ENCODE measurements at regions not wholly inside any gene's neighbourhood (a gene's known extent, or its start where the extent isn't known, plus 50 kb on each side); places are given as distances from the start of the nearest gene placed in this dataset.
"Not testable (repeated sequence)": the region's sequence is repeated elsewhere in the genome, so short reads cannot be mapped to it uniquely, and the experiment has no call there.

DNA sequence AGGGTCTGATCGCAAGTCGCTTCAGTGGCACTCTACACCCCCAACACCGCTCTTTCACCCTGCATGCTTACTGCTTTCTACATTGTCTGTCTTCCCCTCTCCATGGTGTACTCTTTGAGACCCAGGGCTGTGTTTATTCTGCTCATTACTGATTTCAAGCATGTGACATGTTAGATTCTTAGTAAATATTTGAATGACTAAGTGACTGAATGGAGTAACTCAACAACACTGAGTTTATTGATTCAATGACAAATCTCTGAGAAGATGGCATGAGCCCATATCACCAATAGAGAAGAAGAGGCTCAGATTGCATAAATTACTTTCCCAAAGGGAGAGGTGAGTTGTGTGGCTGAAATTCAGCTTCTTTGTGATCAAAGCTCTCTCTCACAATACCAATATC lies 89.7 kb upstream of the OSMR start:
- DNase-seq, result no peak

DNA sequence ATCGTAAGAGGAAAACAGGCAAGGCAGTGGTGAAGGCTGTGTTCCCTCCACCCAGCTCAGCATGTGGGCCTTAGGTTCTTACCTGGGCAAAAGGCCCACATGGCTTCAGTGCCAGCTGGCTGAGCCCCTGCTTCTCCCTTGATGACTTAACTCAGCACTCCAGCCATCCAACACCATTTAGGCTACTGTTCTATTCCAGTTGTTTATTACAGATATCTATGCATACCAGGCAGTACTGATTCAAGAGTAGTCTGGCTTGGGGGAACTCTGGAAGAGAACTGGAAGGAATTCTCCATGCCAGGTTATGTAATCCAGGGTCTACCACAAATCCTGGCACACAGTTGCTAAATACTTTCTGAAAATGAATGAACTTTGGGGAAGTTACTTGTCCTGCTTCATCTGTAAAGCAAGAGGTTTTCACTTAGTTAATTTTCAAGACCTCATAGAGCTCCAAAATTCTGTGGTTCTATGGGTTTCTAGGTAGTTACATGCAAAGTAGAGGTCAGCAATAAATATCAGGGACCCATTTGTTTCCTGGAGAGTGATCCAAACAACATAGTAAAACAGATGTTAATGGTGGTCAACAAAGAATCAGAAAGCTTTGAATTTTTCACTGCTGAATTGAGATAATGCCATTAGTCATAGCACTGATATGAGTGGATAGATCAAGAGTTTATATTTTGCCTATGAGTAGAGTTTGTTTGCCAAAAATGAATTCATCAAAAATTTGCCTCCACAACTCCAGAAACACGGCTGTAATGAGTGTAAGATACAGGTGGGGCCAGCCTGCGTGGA lies 88.2 kb upstream of the OSMR start:
- DNase-seq, result no peak

DNA sequence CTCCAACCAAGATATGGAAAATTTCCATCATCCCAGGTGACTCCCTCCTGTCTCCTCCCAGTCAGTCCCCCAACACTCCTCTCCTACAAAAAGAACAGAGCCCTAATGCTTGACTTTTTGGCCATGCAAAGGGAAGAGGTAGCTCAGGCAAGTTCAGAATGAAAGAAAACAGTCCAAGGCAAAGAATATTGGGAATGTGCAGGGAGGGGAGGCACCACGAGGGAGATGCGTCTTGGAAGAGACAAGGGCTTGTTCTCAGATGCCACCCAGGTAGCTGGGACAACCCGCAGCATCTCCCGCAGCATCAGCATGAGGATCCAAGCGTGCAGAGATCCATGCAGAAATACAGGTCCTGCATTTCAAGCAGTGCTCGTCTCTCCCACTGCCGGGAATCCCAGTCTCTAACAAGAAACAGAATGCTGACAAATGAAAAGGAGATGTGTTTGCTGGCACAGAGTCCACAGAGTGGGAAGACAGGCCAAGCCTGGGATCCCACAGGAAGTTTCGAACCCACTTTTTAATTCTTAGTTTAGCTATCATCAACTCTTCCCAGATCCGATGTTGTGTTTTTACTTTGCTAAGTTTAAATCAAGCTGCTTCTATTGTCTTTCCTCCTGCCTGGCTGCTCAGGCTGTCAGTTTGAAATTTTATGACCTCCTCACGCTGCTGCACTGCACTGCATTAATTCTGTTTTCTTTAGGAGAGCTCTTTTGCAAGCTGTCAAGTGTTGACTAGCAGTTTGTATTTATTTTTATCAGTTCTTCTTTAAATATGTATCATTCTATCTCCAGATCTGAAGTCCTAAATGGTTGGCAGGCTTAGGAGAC lies 86.8 kb upstream of the OSMR start:
- no peak for DNase-seq

DNA sequence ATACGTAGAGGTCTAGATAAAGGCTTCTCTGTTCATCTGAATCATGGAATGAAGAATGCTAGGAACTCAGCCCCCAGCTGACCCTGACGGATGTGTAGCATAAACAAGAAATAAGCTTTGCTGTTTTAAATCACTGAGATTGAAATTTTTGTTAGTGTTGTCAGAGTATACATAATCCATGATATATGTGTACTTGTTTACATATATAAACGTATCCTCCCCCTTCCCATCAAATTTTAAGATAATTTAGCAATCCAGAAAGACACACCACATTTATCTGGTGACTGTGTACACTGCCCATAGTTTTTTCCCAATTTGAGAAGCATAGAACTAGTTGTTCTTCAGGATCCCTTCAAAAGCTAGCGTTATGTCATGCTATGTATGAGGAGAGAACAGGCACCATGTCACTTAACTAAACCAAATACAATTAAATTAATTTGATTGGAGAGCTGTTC lies 80.8 kb upstream of the OSMR start:
- peak; percentile 17 for DNase-seq

DNA sequence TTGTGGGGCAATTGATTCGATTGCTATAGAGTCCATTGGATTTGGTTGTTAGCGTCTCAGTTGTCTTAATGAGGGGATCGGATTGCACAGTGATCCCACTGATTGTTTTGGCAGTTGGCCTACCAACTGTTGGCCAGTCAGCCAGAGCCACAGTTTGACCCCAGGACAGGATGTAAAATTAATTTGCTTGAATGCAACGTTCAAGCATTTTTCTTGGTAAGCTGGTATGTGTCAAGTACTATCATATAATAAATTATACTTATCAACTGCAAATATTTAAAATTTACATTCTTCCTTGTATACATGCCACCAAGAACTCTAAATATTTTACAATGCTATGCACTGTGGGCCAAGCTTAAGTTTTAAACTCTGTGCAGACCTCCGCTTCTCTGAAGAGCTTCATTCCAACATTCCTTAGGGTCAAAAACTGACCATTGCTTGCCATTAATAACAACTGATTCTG lies 80.4 kb upstream of the OSMR start:
- DNase-seq, result no peak

DNA sequence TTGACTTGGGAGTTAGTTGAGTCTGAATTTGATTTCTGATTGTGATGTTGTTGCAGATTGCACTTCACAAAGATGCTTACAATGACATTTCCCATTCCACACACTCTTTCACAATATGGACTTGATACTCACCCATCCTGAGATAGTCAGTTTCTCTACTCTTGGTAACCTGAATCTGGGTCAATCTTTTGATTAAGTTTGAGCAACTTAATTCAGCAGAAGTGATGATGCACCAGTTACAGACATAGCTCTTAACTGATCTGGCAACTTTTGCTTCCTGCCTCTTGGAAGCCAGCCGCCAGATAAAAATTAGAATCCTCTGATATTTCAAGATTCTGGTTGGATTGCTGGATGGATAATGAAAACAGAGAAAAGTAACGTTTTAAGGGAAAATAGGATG lies 79.7 kb upstream of the OSMR start:
- DNase-seq, result no peak

DNA sequence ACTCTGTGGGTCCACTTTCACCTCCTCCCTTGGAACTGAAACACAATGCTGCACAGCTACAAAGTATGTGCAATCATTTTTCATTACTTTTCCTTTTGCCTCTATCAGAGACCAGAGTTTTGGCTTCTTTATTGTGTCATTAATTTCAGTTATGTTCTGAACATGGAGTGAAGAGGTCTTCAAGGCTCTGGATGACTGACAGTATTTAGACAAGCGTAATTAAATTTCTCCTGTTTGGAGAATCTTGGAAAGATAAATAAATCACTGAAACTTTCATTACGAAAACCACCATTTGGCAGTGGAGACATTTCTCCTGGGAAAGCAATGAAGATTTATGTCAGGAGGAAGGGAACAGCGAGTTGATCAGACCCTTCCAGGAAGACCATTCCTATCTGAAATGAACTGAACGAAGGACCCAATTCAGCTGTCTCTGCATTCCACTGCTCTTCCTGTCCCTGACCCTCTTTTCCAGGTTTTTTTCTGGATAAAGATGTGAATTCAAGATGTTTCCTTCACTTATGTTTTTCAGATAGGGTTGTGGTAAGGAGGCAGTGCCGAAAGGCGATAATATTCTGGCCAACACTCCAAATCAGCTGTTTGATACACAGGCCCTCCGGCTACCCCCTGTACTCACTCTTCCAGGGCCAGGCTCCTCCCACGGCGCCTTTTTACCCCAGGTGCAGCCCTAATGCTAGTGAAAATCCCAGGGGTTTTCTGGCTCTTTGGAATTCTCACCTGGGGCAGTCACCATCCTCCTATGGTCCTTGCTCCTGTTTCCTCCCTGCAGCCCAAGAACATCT lies 77.2 kb upstream of the OSMR start:
- no peak for DNase-seq

DNA sequence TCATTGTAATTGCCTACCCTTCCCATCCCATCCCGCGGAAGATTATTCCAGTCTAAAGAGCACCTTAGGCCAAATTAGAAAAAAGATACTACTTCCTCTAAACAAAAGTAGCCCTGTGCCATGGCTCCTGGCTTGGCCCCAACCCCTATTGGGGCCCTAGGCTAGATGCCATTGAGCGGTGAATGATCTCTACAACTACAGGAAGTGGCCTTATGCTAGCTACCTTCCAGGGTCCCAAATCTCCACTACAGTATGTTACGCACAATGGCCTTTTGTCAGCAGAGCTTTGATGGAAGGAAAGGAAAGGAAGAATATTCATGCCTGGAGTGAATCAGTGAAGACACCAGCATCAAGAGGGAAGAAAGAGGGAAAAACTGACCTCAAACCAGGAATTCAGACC lies 73.3 kb upstream of the OSMR start:
- no peak for DNase-seq

DNA sequence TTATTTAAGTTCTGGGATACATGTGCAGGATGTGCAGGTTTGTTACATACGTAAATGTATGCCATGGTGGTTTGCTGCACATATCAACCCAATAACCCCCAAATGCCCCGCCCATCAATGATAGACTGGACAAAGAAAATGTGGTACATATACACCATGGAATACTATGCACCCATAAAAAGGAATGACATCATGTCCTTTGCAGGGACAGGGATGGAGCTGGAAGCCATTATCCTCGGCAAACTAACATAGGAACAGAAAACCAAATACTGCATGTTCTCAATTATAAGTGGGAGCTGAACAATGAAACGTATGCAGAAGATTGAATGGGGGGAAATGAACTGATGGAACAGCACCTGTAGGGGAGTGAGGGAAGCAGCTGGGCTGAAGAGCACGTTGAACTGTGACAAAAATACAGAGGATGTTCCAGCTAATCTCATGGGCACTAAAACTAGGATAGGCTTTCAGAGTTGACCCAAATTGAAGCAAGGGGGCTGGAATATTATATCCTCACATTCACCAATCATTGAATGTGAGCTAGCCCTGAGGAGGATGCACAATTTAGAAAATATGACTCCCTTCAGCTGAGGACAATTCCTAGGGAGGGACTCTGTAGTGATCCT lies 70.5 kb upstream of the OSMR start:
- DNase-seq, result no peak

DNA sequence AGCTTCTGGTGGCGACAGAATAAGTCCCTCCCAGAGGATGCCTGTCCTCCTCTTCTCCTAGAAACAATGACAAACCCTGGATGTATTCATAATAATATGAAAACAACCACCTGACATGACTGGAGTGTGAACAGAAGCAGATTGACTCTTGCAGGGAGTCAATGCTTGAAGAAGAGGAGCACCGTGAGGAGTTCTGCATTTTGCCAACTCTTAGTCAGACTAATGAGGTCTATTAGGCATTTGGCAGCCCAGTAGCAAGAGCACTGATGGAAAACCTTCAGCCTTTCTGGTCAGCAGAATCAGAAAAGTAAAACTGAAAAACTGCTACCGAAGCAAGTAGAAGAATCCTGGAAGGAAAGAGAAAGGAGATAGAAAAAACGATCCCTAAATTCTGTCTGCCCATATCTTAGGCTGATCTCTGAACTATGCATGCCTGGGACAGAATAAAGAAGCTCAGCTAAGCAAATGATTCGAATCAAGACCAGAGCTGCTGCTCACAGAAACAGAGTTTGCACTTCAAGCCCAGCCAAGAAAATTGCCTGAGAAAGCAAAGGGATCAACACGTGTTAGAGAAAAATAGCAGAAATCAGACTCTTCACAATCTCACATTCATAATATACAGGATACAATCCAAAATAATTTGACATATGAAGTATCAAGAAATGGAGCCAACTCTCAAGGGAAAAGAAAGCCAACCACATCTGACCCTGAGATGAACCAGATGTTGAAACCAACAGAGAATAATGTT lies 69.5 kb upstream of the OSMR start:
- DNase-seq, result no peak

DNA sequence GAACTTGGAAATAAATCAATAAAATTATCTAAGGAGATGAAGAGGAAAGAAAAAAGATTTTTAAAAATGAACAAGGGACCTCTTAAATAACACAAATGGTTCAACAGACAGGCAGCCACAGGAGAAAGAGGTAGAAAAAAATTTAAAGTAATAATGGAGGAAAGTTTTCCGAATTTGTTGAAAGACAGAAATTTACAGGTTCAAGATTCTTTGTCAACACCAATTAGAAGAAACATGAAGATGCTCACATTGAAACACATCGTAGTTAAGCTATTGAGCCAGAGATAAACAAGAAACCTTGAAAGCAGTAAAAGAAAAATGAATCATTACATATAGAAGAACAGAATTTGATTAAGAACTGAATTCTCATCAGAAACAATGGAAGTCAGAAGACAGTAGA lies 68.7 kb upstream of the OSMR start:
- no peak for DNase-seq

DNA sequence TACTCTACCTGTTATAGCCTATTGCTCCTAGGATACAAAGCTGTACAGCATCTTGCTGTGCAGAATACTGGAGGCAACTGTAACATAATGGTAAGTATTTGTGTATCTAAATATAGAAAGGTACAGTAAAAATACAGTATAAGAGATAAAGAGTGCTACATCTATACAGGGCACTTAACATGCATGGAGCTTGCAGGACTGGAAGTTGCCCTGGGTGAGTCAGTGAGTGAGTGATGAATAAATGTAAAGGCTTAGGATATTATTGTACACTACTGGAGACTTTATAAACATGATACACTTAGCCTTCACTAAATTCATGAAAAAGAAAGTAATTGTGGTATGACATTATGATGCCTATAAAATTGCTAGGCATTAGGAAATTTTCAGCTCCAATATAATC lies 65.5 kb upstream of the OSMR start:
- no peak for DNase-seq

DNA sequence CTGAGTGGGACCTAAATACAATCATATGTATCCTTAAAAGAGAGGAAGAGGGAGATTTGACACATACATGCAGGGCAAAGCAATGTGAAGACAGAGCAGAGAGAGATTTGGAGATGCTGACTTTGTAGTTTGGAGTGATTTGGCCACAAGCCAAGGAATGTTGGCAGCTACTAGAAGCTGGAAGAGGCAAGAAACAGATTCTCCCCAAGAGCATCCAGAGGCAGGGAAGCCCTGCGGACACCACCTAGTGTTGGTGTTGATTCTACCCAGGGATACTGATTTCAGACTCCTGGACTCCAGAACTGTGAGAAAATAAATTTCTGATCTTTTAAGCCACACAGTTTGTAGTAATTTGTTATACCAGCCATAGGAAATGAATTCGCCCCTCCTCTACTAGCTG lies 64.9 kb upstream of the OSMR start:
- DNase-seq, result no peak

DNA sequence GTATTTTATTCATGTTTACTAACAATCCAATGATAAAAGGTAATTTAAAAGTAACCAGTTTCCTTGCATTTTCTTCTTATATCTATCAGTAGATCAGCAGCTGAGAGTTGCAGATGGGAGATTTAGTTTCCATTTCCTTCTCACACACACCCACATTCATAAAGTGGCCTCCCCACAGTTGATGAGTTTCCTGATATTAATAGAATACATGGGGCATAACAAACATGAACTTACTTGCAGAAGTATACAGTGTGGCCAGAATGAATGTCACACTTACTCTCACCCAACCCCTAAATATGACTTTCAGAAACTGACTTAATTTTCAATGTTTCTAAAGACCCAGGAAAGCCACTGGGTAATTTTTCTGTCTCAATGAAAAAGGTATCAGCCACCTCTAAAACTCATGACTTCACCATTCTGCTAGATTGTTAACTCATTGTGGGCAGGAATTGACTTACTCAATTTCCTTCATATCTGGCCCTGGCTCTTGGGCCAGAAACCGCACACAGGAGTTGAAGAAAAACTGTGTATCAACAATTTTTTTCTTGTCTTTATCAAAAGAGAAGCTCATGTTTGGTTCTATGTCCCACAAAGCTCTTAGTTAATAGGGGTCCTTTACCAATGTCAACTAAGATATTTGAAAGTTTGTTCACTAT lies 63.5 kb upstream of the OSMR start:
- no peak for DNase-seq

DNA sequence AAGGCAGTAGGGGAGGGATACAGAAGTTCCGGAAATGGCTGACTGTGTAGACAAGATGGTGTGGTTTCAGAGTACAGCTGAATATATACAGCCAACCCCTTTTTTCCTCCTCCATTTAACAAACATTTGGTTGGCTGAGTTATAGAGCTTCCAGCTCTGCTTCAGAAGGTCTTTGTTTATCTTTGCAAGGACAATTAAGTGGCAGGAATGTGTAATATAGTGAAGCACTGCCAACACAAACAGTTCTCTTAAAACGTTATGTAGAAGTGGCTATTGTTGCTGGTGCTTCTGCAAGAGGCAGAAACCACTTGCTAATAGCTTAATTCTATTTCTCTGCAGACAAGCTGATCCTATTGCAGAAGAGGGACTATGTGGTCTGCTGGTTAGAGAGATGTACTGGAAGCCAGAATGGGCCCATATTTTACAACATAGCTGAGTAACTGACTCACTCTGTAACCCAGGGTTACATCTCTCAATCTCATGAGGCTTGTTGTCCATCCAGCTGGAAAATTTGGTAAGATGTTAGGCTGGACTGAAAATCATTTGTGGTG lies 62.7 kb upstream of the OSMR start:
- DNase-seq, result peak; percentile 65

DNA sequence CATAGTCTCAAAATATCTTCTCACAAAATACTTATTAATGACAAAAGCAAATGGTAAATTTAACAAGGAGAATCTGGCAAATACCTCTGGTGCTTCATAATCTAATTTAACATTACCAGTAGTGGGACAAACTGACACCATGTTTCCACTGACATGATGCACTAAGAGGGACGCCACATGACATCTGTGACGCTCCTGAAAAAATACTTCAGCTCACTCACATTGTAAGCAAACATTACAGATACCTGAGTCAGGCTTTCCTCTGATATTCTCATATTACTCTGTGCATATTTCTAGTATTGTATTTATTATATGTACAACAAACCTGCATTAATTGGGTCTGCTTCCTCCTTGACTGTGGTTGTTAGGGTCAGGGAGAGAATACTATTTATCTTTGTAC lies 56.7 kb upstream of the OSMR start:
- no peak for DNase-seq

DNA sequence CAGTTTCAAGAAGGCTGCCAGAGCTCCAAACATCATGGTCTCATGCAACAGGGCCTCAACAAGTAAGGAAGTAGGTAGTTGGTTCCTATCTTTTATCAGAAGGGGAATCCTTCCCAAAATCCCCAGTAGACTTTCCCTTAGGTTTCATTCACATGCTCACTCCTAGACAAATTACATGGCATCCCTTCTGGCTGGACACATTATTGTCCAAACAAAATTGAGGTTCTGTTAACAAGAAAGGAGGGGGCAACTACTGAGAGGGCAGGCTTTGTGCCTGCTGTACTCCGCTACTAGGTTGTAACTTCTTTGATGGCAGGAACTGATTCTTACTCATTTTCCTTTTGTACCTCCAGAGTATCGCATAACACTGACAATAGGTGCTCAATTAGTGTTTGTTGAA lies 56.0 kb upstream of the OSMR start:
- DNase-seq, result no peak

DNA sequence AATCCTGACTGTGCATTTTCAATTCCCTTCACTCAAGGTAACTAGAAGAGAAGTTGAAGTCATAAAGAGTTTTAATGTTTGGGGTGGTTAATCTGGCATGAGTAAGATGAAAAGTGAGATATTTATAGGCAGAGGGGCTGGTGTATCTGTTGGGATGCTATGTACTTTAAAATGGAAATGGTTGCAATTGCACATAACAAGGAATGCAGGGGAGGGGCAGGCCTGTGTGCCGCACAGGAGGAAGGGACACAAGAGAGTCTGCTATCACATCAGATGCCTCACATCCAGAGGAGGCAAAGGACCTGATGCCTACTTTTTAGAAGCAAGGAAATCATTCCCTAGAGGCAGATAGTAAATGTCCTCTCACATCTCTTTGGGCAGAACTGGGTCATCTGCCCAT lies 55.5 kb upstream of the OSMR start:
- DNase-seq, result no peak

DNA sequence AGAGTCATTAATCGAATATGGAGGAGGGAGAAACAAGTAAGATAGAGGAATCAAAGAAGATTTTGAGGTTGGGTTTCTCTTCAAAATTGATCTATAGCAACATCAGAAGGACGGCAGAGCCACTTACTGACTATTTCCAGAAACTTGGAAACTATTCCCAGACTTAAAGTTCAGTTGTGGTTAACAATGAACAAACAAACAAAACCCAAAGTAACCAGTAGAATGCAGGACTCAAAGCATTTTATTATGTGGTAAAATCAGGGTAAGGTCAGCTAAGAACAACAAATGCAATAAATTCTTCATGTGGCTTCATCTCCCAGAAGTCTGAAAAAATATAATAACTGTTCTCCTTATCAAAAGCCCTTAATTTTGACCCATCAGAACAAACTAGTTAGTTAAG lies 54.9 kb upstream of the OSMR start:
- DNase-seq, result no peak

DNA sequence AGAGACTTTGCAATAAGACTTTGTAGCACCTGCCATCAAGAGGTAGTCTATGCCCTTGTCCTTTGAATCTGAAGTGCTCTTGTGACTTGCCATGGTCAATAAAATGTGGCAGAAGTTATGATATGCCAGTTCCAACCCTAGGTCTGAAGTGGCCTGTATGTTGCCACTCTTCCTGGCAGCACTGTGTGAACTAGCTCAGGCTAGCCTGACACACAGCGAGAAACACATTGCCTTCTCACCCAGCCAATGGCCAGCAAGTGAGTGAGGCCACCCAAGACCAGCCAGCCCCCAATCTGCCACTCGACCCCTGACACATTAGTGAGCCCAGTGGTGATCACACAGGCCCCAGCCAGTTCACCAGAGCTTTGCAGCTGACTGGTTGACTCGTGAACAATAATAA lies 52.7 kb upstream of the OSMR start:
- DNase-seq, result no peak

DNA sequence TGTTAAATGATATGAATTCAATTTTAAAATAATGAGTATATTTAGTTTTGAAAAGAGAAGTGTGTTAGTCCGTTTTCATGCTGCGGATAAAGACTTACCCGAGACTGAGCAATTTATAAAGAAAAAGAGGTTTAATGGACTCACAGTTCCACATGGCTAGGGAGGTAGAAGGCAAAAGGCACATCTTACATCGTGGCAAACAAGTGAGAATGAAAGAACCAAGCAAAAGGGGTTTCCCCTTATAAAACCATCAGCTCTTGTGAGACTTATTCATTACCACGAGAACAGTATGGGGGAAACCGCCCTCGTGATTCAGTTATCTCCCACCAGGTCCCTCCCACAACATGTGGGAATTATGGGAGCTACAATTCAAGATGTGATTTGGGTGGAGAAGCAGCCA lies 51.8 kb upstream of the OSMR start:
- DNase-seq, result not testable (repeated sequence)
